Endothelial cell (in vitro differentiated cells): ENCODE measurements at regions not wholly inside any gene's neighbourhood (a gene's known extent, or its start where the extent isn't known, plus 50 kb on each side); places are given as distances from the start of the nearest gene placed in this dataset.

Source experiments
- DNase-seq: peaks from one replicate; pipeline ENCODE4 v3.0.0; 2021; ENCODE audit warnings: low spot score
- H3K27ac Mint-ChIP-seq: one replicate; pipeline ENCODE4 v1.8.0; 2021; ENCODE audit warnings: mixed read lengths, inconsistent platforms; ENCODE audit not compliant: unreplicated experiment
- H3K27me3 Mint-ChIP-seq: one replicate; pipeline ENCODE4 v1.8.0; 2021; ENCODE audit warnings: mild to moderate bottlenecking, moderate library complexity, mixed read lengths, inconsistent platforms; ENCODE audit not compliant: unreplicated experiment
- H3K36me3 Mint-ChIP-seq: one replicate; pipeline ENCODE4 v1.8.0; 2021; ENCODE audit warnings: mild to moderate bottlenecking, low read depth, mixed read lengths, inconsistent platforms; ENCODE audit not compliant: unreplicated experiment
- H3K4me1 Mint-ChIP-seq: one replicate; pipeline ENCODE4 v1.8.0; 2021; ENCODE audit warnings: mild to moderate bottlenecking, mixed read lengths, inconsistent platforms; ENCODE audit not compliant: unreplicated experiment
- H3K4me3 Mint-ChIP-seq: one replicate; pipeline ENCODE4 v1.8.0; 2021; ENCODE audit warnings: mild to moderate bottlenecking, mixed read lengths, inconsistent platforms; ENCODE audit not compliant: unreplicated experiment
- H3K9me3 Mint-ChIP-seq: one replicate; pipeline ENCODE4 v1.8.0; 2021; ENCODE audit warnings: mixed read lengths, inconsistent platforms; ENCODE audit not compliant: unreplicated experiment
- TF ChIP-seq, protein P1 (sequence below): fragments of 200-600 bp; sonication (generic); IDR thresholded peaks from one replicate; pipeline ENCODE4 v1.5.0; 2021; ENCODE audit warnings: antibody characterized with exemption; ENCODE audit not compliant: unreplicated experiment

DNA sequence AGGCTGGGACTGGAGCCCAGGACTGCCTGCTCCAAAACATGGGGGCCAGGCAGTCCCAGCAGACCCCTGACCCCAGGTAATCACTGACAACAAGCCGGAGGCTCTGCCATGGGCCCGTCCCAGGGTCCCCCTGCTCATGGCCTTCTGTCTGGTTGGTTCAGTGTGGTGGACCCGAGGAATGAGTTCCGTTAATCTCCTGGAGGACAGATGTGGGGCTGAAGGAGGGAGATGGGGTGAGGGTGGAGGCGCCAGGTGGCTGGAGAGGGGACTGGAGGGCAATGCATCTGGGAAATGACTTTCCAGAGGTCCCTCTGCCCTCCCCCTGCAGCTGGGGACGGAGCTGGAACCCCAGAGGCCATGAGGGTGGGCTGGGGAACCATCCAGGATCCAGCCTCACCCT, 103.2 kb downstream of the EBNA1BP2 start:
- peaks cover 32% of the 10 kb centered on the region for H3K4me1 Mint-ChIP-seq

DNA sequence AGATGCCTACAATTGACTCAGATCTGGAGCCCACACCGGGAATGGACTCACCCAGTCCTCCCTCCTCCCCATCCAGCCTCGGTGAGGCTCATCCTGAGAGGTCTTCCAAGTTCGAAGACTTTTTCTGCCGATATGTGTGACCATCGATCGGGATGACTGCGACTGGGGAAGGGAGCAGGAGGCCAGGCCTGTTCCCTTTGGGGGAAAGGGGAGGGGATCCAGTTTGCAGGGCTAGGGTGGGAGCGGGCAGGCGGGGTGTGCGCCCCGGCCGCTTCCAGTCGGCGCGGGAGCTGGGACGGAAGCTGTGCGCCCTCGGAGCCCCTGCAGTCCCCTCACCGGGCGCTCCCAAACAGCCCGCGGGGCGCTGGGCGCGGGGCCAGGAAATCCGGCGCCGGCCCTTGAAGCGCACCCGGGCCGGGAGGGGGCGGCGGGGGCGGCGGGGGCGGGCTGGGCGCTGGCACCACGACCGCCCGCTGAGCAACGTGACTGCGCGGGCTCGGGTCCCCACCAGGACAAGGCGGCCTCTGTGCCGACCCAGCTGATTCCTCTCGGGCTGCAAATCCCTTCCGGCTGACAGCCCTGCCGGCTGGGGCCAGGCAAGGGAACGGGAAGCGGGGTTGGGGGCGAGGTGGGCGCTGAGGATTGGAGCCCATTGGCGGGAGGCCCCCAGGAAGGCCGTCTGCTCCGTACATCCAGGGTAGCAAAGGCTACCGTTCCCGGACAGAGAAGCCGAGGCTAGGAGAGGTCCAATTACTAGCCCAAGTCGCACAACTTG, 103.9 kb downstream of the EBNA1BP2 start:
- H3K4me1 Mint-ChIP-seq = peaks cover 29% of the 10 kb centered on the region
- no peak overlapping the region for H3K27ac Mint-ChIP-seq
- peaks cover 10% of the 10 kb centered on the region for H3K27me3 Mint-ChIP-seq
- TF ChIP-seq, protein P1, sequence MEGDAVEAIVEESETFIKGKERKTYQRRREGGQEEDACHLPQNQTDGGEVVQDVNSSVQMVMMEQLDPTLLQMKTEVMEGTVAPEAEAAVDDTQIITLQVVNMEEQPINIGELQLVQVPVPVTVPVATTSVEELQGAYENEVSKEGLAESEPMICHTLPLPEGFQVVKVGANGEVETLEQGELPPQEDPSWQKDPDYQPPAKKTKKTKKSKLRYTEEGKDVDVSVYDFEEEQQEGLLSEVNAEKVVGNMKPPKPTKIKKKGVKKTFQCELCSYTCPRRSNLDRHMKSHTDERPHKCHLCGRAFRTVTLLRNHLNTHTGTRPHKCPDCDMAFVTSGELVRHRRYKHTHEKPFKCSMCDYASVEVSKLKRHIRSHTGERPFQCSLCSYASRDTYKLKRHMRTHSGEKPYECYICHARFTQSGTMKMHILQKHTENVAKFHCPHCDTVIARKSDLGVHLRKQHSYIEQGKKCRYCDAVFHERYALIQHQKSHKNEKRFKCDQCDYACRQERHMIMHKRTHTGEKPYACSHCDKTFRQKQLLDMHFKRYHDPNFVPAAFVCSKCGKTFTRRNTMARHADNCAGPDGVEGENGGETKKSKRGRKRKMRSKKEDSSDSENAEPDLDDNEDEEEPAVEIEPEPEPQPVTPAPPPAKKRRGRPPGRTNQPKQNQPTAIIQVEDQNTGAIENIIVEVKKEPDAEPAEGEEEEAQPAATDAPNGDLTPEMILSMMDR = no peak
- H3K4me3 Mint-ChIP-seq = no peak overlapping the region
- H3K9me3 Mint-ChIP-seq = no peaks in the 10 kb centered on the region
- H3K36me3 Mint-ChIP-seq = no peaks in the 10 kb centered on the region
- DNase-seq = no peak

More for the DNA sequence above, 103.2 kb downstream of the EBNA1BP2 start:
- TF ChIP-seq, protein P1 = no peak
- DNase-seq = no peak
- Mint-ChIP-seq H3K4me3 (no peak overlapping the region), H3K9me3 (no peaks in the 10 kb centered on the region), H3K27me3 (peaks cover 8% of the 10 kb centered on the region), H3K36me3 (no peaks in the 10 kb centered on the region), H3K27ac (no peak overlapping the region)

DNA sequence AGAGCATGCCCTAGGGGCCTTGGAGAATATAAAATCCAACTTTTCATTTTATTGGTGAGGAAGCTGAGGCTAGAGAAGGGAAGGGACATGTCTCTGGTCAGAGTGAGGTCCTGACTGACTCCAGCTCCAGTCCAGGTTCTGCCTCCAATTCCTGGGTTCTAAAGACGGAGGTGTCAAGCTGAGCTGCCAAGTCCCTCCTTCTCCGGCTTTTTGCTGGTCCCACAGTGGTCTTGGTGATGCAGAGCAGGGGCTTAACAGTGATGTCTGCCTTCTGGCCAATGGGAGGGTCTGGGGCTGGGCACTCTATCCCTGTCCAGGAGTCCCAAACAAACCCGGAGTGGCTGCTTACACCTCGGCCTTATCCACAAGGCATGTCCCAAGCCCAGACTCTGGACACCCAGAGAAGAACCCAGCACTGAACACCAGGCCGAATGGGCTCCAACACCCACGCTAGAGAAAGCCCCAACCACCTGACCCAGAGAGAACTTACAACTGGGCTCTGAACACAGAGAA, 104.8 kb downstream of the EBNA1BP2 start:
- H3K36me3 Mint-ChIP-seq = no peaks in the 10 kb centered on the region
- peak overlapping the region; percentile 37 for H3K4me3 Mint-ChIP-seq
- TF ChIP-seq, protein P1 = no peak
- H3K27ac Mint-ChIP-seq = no peak overlapping the region
- H3K27me3 Mint-ChIP-seq = peaks cover 15% of the 10 kb centered on the region
- DNase-seq = no peak
- H3K4me1 Mint-ChIP-seq = peaks cover 34% of the 10 kb centered on the region
- no peaks in the 10 kb centered on the region for H3K9me3 Mint-ChIP-seq

DNA sequence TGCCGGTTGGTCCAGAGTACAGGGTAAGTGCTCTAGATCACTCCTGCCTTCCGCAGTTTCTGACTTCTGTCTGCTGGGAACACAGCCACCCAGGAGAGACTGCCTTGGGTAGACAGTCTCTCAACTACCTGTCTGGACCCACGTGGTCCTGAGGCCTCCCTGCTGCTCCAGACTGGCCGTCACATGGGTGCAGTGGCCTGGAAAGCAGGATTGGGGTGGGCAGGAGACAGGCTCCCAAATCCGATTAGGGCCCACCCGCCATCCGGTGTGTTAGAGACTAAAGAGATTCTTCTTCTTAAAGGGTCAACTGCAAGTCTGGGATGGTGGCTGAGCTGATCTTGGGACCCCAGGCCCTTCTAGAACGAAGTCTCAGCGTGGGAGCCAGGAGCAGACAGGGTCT, 105.5 kb downstream of the EBNA1BP2 start:
- no peak for DNase-seq
- H3K27ac Mint-ChIP-seq = no peak overlapping the region
- no peak overlapping the region for H3K4me3 Mint-ChIP-seq
- H3K27me3 Mint-ChIP-seq = peaks cover 17% of the 10 kb centered on the region
- H3K9me3 Mint-ChIP-seq = no peaks in the 10 kb centered on the region
- peaks cover 31% of the 10 kb centered on the region for H3K4me1 Mint-ChIP-seq
- H3K36me3 Mint-ChIP-seq = no peaks in the 10 kb centered on the region
- TF ChIP-seq, protein P1 = no peak
